Femur (tissue), 1 donor: ENCODE measurements at regions not wholly inside any gene's neighbourhood (a gene's known extent, or its start where the extent isn't known, plus 50 kb on each side); places are given as distances from the start of the nearest gene placed in this dataset.
"Not testable (repeated sequence)": the region's sequence is repeated elsewhere in the genome, so short reads cannot be mapped to it uniquely, and the experiment has no call there.

Experiments
- DNase-seq: peaks from one replicate; pipeline ENCODE4 v3.0.0-alpha.2; 2017

- DNase-seq = no peak
Measured at GRCh38 chr3:8020047-8020841, 481.4 kb upstream of the LMCD1 start.

GRCh38 chr3:8027954-8028353 lies 473.7 kb upstream of the LMCD1 start:
- no peak for DNase-seq

GRCh38 chr3:8050283-8050682 lies 451.3 kb upstream of the LMCD1 start:
- DNase-seq = no peak

GRCh38 chr3:8052659-8053058 lies 449.0 kb upstream of the LMCD1 start:
- DNase-seq = peak; percentile 27

DNA sequence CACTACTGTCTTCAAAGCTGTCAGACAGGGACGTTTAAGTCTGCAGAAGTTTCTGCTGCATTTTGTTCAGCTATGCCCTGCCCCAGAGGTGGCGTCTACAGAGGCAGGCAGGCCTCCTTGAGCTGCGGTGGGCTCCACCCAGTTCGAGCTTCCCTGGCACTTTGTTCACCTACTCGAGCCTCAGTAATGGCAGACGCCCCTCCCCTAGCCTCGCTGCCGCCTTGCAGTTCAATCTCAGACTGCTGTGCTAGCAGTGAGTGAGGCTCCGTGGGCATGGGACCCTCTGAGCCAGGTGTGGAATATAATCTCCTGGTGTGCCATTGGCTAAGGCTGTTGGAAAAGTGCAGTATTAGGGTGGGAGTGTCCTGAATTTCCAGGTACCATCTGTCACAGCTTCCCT lies 433.5 kb upstream of the LMCD1 start:
- DNase-seq = not testable (repeated sequence)

GRCh38 chr3:8069471-8069870 lies 432.2 kb upstream of the LMCD1 start:
- no peak for DNase-seq

- DNase-seq = no peak
Measured at GRCh38 chr3:8070011-8070410, 431.6 kb upstream of the LMCD1 start.

DNA sequence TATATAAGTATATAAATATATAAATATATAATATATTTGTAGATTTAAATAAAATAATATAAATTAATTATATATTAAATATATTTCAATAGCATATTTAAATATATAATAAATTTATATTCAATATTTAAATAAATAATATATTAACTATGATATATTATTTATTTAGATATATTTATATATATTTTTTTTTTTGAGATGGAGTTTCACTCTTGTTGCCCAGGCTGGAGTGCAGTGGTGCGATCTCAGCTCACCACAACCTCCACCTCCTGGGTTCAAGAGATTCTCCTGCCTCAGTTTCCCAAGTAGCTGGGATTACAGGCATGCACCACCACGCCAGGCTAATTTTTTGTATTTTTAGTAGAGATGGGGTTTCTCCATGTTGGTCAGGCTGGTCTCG lies 426.9 kb upstream of the LMCD1 start:
- DNase-seq = not testable (repeated sequence)

GRCh38 chr3:8077126-8077525 lies 424.5 kb upstream of the LMCD1 start:
- no peak for DNase-seq

GRCh38 chr3:8080464-8080863 lies 421.2 kb upstream of the LMCD1 start:
- DNase-seq = no peak

DNA sequence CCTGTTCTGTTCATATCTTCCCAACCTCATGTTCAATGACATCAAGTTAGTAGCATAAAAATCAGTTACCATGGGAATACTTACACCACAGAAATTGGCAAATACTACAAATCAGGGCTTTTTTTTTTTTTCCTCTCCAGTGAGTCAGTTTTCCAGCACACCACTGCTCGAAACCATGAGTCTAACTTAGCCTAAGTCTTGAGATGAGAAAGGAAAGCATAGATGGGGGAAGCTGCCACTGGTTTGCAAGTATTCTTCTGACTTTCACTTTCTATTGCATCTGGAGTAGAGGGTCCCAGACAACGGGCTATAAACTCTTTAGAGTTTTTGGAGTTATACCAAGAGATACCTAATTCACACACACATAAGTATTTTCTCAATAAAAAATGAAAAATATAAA lies 416.1 kb upstream of the LMCD1 start:
- no peak for DNase-seq

DNA sequence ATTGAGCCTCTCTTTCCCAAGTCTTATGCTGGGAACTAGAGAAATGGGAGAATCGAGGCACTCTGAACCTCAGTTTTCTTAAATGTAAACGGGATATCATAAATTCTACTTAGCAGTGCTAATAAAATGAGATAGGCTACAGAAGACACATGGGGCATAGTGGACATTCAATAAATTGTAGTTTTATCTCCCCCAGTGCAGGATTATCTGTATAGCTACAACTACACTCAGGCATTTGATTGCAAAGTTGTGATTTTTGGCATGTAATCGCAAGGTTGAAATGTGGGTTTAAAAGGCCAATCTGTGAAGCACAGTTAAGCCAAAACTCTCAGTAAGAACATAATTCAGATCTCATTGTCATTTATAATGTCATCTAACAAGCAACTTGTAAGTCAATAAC lies 413.7 kb upstream of the LMCD1 start:
- DNase-seq = no peak

- DNase-seq = no peak
Measured at GRCh38 chr3:8094415-8094814, 407.2 kb upstream of the LMCD1 start.

DNA sequence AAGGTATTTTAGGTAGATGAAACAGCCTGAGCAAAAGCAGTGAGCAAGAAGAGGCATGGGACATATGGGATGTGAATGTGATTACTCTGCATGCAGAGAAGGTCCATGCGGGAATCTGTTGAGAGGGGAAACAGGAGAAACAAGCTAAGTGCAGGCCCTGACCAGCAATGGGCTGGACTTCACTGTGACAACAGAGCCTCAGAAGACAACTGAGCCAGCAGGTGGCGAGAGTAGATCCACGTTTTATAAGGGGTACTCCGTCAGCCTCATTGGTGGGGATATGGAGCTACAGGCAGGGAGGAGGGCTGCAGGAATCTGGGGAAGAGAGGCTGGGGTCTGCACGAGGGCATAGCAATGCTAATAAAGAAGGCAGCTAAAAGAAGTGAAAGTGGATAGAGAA lies 405.9 kb upstream of the LMCD1 start:
- DNase-seq = no peak

DNA sequence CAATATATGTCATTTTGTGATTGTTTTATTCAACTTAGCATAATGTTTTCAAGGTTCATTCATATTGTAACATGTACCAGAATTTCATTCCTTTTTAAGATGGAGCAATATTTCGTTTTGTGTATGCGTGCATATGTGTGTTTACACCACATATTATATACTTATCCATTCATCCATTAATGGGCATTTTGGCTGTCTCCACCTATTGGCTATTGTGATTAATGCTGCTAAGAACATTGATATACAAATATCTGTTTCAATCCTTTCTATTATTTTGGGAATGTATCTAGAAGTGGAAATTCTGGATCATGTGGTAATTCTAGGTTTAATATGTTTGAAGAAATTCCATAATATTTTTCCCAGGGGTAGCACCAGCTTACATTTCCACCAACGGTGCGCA lies 403.9 kb upstream of the LMCD1 start:
- DNase-seq = no peak

DNA sequence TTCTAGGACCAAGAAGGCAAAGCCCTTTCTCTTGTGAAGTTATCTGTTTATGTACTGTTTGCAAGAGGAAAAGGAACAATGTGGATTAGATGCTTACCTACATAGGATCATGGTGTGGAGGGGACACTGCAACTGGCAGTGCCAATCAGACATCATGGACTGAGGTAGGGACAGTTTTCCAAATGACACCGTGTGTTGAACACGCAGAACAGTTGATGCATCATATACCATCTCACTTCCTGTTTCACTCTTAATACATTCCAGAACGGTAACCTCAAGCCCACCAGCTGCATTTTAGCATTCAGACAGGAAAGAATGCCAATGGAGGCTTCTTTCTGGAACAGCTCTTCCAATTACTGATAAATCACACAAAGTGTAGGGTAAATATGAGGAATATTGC lies 397.7 kb upstream of the LMCD1 start:
- DNase-seq = no peak

DNA sequence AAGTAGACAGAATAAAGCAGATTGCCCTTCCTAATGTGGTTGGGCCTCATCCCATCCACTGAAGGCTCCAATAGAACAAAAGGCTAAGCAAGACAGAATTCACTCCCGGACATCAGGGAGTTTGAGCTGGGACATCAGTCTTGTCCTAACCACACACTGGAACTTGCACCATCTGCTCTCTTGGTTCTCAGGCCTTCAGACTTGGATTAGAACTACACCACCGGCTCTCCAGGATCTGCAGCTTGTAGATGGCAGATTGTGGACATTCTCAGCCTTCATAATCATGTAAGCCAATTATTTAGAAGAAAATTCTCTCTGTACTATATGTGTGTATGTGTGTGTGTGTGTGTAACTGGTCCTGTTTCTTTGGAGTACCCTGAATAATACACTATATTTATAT lies 394.7 kb upstream of the LMCD1 start:
- no peak for DNase-seq

DNA sequence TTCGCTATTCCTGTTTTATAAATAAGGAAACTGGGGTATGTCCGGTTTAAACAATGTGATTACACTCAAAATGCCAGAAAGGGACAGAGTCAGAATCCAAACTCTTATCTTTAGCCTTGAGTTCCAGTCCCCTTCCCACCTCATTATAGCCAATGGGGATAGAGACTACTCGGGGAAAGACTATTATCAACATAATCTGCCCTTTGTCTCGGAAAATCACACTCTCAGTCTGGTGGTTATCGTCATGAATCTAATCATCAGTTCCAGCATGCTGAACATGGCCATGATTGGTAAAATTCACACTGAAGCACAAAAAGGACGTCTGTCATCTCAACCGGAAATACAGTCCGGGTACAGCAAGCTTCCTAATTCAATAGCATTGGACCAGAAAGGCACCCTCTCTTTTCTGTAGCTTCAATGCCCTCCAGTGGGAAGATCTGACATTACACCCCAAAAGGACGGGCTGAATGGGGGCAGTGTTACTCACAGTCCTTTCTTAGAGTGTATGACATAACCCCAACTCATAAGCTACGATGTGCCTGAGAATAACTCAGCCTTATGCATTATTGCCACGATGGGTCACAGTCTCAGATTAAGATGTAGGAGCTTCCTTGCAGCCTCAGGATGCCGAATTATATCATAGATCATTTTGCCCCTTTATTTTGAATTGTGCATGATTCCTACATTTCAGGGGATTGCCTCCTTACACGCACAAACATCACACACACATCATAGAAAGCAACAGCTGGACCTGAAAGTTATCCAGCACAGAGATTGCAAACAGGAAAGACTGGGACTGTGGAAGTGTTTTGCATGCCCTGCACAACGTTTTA lies 390.4 kb upstream of the LMCD1 start:
- DNase-seq = peak; percentile 80

GRCh38 chr3:8112587-8112986 lies 389.0 kb upstream of the LMCD1 start:
- DNase-seq = no peak

- DNase-seq = no peak
Measured at GRCh38 chr3:8113626-8114025, 388.0 kb upstream of the LMCD1 start.

DNA sequence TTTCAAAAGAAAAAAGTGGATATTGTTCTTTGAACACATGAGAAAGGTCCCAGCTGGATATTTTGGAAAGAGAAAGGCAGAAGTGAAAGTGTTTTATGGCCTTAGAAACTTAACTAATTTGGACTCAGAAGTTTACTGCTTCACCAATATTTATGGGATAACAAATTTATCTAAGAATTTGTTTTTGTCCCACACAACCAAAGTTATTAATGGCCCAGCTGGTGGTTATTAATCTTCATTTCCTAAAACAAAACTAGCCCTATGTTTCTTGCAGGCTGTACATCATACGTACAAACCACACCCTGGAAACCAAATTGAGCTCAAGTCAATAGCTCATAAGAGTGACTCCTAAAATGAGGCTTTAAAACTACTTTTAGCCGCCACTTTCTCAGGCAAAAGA lies 372.9 kb upstream of the LMCD1 start:
- DNase-seq = no peak

- DNase-seq = no peak
Measured at GRCh38 chr3:8136553-8136952, 365.1 kb upstream of the LMCD1 start.

GRCh38 chr3:8143186-8143585 lies 358.4 kb upstream of the LMCD1 start:
- no peak for DNase-seq

GRCh38 chr3:8145661-8146060 lies 356.0 kb upstream of the LMCD1 start:
- DNase-seq = no peak
